A549 (cell line): ENCODE measurements at regions not wholly inside any gene's neighbourhood (a gene's known extent, or its start where the extent isn't known, plus 50 kb on each side); places are given as distances from the start of the nearest gene placed in this dataset.

Source experiments
- CHD2 ChIP-seq: fragments of 150-350 bp; IDR thresholded peaks from 2 replicates; pipeline ENCODE4 v1.6.1; 2014; ENCODE audit warnings: low read length; ENCODE audit not compliant: partially characterized antibody
- EP300 ChIP-seq, 2 experiments: fragments of >200 bp; sonication (Bioruptor Twin); formaldehyde crosslinking; IDR thresholded peaks; 2 replicates in 1 of 2; 3 replicates in 1 of 2; pipeline ENCODE4 v1.6.1; 2016 to 2017
- FOSB ChIP-seq: fragments of 250-450 bp; sonication (Bioruptor Pico); IDR thresholded peaks from 2 replicates; pipeline ENCODE4 v1.5.0; 2020; ENCODE audit warnings: mild to moderate bottlenecking, moderate library complexity
- FOSL2 ChIP-seq, 2 experiments: fragments of 450-650 bp in 1 of 2; fragments of >200 bp in 1 of 2; sonication (Bioruptor Twin) in 1 of 2; formaldehyde crosslinking; IDR thresholded peaks; 2 replicates each; pipeline versions ENCODE4 v1.5.0 to v1.6.1; 2016 to 2020; ENCODE audit warnings: mild to moderate bottlenecking in 1 of 2, moderate library complexity in 1 of 2
- HOXB5 ChIP-seq: fragments of 250-450 bp; sonication (Bioruptor Pico); IDR thresholded peaks from 2 replicates; pipeline ENCODE4 v1.5.0; 2020; ENCODE audit warnings: mild to moderate bottlenecking, moderate library complexity
- POLR2A ChIP-seq: IDR thresholded peaks from 2 replicates; pipeline ENCODE4 v1.6.1; 2012; ENCODE audit warnings: mild to moderate bottlenecking, low read length
- RCOR1 ChIP-seq: fragments of 150-350 bp; IDR thresholded peaks from 2 replicates; pipeline ENCODE4 v1.6.1; 2014; ENCODE audit warnings: antibody characterized with exemption, low read length, low read depth
- RNF2 ChIP-seq: fragments of 200-600 bp; sonication (generic); IDR thresholded peaks from 2 replicates; pipeline ENCODE4 v1.6.1; 2016; ENCODE audit warnings: low read depth, mild to moderate bottlenecking, antibody characterized with exemption, moderate library complexity, borderline replicate concordance
- TF ChIP-seq, protein P1 (sequence below): fragments of >200 bp; sonication (Bioruptor Twin); formaldehyde crosslinking; IDR thresholded peaks from 3 replicates; pipeline ENCODE4 v1.5.1; 2016
- TF ChIP-seq, protein P2 (sequence below): fragments of >200 bp; sonication (Bioruptor Twin); formaldehyde crosslinking; IDR thresholded peaks from 2 replicates; pipeline ENCODE4 v1.6.1; 2016
- TF ChIP-seq, protein P3 (sequence below): fragments of 200-600 bp; sonication (generic); IDR thresholded peaks from 2 replicates; pipeline ENCODE4 v1.6.1; 2016; ENCODE audit warnings: antibody characterized with exemption, mild to moderate bottlenecking, moderate library complexity

DNA sequence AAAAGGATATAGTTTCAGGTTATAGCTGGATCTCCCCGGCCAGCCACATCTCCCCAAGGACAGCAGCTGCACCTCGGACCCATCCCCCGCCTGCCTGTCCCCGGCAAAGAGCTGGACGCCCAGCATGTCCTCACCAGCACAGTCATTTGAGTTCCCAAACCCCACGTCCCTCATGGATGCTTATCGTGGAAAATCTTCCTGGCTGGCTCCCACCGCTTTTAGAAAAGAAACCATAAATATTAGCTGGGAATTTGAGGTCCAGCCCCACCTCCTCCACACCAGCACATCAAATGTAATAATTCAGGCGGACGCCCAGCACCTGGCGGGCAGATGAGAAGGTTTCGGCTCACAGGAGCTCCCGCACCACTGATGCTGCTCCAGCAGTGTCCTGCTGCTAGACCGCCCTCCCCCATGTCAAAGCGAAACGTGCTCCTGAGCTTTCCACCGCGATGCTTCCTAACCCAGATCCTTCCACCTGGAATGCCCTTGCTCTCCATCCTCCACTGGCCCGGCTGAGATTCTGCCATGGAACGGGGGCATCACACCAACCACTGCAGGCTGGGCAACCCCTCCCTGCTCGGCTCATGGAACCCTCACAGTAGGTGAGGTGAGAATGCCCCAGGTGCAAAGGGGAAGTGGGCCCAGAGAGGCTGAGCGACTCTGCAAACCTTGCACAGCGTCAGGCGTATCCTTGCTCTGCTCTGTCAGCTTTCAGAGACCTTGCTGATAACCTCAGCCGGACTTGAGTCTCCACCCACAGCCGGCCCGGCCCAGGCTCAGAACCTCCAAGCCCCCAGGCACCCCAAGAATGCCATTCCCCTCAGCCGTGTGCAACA is 71.5 kb upstream of the GPC1 start:
- TF ChIP-seq HOXB5 (CRISPR knock-in tag): no peak
- TF ChIP-seq, protein P1, sequence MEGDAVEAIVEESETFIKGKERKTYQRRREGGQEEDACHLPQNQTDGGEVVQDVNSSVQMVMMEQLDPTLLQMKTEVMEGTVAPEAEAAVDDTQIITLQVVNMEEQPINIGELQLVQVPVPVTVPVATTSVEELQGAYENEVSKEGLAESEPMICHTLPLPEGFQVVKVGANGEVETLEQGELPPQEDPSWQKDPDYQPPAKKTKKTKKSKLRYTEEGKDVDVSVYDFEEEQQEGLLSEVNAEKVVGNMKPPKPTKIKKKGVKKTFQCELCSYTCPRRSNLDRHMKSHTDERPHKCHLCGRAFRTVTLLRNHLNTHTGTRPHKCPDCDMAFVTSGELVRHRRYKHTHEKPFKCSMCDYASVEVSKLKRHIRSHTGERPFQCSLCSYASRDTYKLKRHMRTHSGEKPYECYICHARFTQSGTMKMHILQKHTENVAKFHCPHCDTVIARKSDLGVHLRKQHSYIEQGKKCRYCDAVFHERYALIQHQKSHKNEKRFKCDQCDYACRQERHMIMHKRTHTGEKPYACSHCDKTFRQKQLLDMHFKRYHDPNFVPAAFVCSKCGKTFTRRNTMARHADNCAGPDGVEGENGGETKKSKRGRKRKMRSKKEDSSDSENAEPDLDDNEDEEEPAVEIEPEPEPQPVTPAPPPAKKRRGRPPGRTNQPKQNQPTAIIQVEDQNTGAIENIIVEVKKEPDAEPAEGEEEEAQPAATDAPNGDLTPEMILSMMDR: no peak
- TF ChIP-seq, protein P2, sequence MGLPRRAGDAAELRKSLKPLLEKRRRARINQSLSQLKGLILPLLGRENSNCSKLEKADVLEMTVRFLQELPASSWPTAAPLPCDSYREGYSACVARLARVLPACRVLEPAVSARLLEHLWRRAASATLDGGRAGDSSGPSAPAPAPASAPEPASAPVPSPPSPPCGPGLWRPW: no peak
- TF ChIP-seq, protein P3, sequence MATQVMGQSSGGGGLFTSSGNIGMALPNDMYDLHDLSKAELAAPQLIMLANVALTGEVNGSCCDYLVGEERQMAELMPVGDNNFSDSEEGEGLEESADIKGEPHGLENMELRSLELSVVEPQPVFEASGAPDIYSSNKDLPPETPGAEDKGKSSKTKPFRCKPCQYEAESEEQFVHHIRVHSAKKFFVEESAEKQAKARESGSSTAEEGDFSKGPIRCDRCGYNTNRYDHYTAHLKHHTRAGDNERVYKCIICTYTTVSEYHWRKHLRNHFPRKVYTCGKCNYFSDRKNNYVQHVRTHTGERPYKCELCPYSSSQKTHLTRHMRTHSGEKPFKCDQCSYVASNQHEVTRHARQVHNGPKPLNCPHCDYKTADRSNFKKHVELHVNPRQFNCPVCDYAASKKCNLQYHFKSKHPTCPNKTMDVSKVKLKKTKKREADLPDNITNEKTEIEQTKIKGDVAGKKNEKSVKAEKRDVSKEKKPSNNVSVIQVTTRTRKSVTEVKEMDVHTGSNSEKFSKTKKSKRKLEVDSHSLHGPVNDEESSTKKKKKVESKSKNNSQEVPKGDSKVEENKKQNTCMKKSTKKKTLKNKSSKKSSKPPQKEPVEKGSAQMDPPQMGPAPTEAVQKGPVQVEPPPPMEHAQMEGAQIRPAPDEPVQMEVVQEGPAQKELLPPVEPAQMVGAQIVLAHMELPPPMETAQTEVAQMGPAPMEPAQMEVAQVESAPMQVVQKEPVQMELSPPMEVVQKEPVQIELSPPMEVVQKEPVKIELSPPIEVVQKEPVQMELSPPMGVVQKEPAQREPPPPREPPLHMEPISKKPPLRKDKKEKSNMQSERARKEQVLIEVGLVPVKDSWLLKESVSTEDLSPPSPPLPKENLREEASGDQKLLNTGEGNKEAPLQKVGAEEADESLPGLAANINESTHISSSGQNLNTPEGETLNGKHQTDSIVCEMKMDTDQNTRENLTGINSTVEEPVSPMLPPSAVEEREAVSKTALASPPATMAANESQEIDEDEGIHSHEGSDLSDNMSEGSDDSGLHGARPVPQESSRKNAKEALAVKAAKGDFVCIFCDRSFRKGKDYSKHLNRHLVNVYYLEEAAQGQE: no peak
- TF ChIP-seq FOSL2 (IDR thresholded peaks at IDR 0.05): no peak
- no peak for TF ChIP-seq FOSL2 (CRISPR knock-in tag; IDR thresholded peaks at IDR 0.05)
- TF ChIP-seq RNF2: no peak
- no peak for TF ChIP-seq FOSB (CRISPR knock-in tag)
- no peak for TF ChIP-seq POLR2A
- no peak for TF ChIP-seq EP300 (IDR thresholded peaks at IDR 0.05)
- TF ChIP-seq RCOR1: no peak
- no peak for TF ChIP-seq CHD2
